H9 (cell line): ENCODE measurements at regions not wholly inside any gene's neighbourhood (a gene's known extent, or its start where the extent isn't known, plus 50 kb on each side); places are given as distances from the start of the nearest gene placed in this dataset.

Experiments
- DNase-seq: peaks from one replicate; pipeline ENCODE4 v3.0.0-alpha.2; 2017
- H2AFZ ChIP-seq: one replicate; pipeline ENCODE4 v1.6.1; 2013; ENCODE audit warnings: mild to moderate bottlenecking, low read length, control low read depth, moderate library complexity
- H2AK5ac ChIP-seq: 2 replicates; pipeline ENCODE4 v1.6.1; 2013; ENCODE audit warnings: low read length, control low read depth, mixed read lengths; ENCODE audit not compliant: insufficient read length
- H2BK120ac ChIP-seq: one replicate; pipeline ENCODE4 v1.6.1; 2013; ENCODE audit warnings: low read depth, mild to moderate bottlenecking, low read length, control low read depth, inconsistent platforms; ENCODE audit not compliant: poor library complexity, severe bottlenecking
- H2BK12ac ChIP-seq: 2 replicates; pipeline ENCODE4 v1.6.1; 2013; ENCODE audit warnings: low read length, control low read depth, mixed read lengths, low read depth; ENCODE audit not compliant: insufficient read length
- H2BK15ac ChIP-seq: 2 replicates; pipeline ENCODE4 v1.6.1; 2013; ENCODE audit warnings: low read depth, low read length, control low read depth
- H2BK20ac ChIP-seq: one replicate; pipeline ENCODE4 v1.6.1; 2013; ENCODE audit warnings: low read depth, mild to moderate bottlenecking, low read length, control low read depth, inconsistent platforms; ENCODE audit not compliant: poor library complexity, severe bottlenecking
- H2BK5ac ChIP-seq: 2 replicates; pipeline ENCODE4 v1.6.1; 2013; ENCODE audit warnings: low read length, control low read depth, mixed read lengths; ENCODE audit not compliant: insufficient read length
- H3K14ac ChIP-seq: 2 replicates; pipeline ENCODE4 v1.6.1; 2013; ENCODE audit warnings: low read length, control low read depth; ENCODE audit not compliant: insufficient read depth
- H3K18ac ChIP-seq: 2 replicates; pipeline ENCODE4 v1.6.1; 2013; ENCODE audit warnings: low read depth, mild to moderate bottlenecking, mixed read lengths, low read length, control low read depth; ENCODE audit not compliant: insufficient read length
- H3K23ac ChIP-seq: 2 replicates; pipeline ENCODE4 v1.6.1; 2013; ENCODE audit warnings: low read length, control low read depth, mixed read lengths, low read depth; ENCODE audit not compliant: insufficient read length
- H3K23me2 ChIP-seq: 2 replicates; pipeline ENCODE4 v1.6.1; 2013; ENCODE audit warnings: low read depth, mild to moderate bottlenecking, mixed read lengths, low read length, control low read depth; ENCODE audit not compliant: insufficient read length, poor library complexity, severe bottlenecking
- H3K27ac ChIP-seq: 2 replicates; pipeline ENCODE4 v1.5.1; 2013; ENCODE audit warnings: low read length, control low read depth, mixed read lengths, low read depth; ENCODE audit not compliant: insufficient read length
- H3K27me3 ChIP-seq: 2 replicates; pipeline ENCODE4 v1.6.1; 2013; ENCODE audit warnings: low read length, control low read depth, inconsistent platforms; ENCODE audit not compliant: insufficient read depth
- H3K4ac ChIP-seq: 2 replicates; pipeline ENCODE4 v1.6.1; 2013; ENCODE audit warnings: low read depth, mild to moderate bottlenecking, control low read depth, inconsistent platforms, low read length, moderate library complexity
- H3K4me1 ChIP-seq: 2 replicates; pipeline ENCODE4 v1.6.1; 2013; ENCODE audit warnings: low read length, control low read depth, inconsistent platforms; ENCODE audit not compliant: insufficient read depth
- H3K4me2 ChIP-seq: 2 replicates; pipeline ENCODE4 v1.6.1; 2013; ENCODE audit warnings: low read length, control low read depth, mixed read lengths; ENCODE audit not compliant: insufficient read length, insufficient read depth
- H3K56ac ChIP-seq: 2 replicates; pipeline ENCODE4 v1.6.1; 2013; ENCODE audit warnings: low read depth, mild to moderate bottlenecking, mixed read lengths, low read length, control low read depth; ENCODE audit not compliant: insufficient read length
- H3K79me1 ChIP-seq: 2 replicates; pipeline ENCODE4 v1.6.1; 2013; ENCODE audit warnings: low read depth, mild to moderate bottlenecking, moderate library complexity, low read length, control low read depth, inconsistent platforms; ENCODE audit not compliant: insufficient read depth, poor library complexity, severe bottlenecking
- H3K79me2 ChIP-seq: 2 replicates; pipeline ENCODE4 v1.6.1; 2013; ENCODE audit warnings: low read length, control low read depth, inconsistent platforms; ENCODE audit not compliant: insufficient read depth
- H3K9ac ChIP-seq: 2 replicates; pipeline ENCODE4 v1.6.1; 2013; ENCODE audit warnings: low read length, control low read depth, mixed read lengths; ENCODE audit not compliant: insufficient read length; ENCODE audit errors: extremely low read depth
- H3K9me3 ChIP-seq: one replicate; pipeline ENCODE4 v1.6.1; 2013; ENCODE audit warnings: low read depth, low read length, inconsistent platforms; ENCODE audit not compliant: control insufficient read depth
- H3T11ph ChIP-seq: one replicate; pipeline ENCODE4 v1.6.1; 2013; ENCODE audit warnings: mild to moderate bottlenecking, low read length, control low read depth, inconsistent platforms
- H4K20me1 ChIP-seq: one replicate; pipeline ENCODE4 v1.6.1; 2013; ENCODE audit not compliant: control insufficient read depth, insufficient read length, insufficient read depth
- H4K5ac ChIP-seq: 2 replicates; pipeline ENCODE4 v1.6.1; 2013; ENCODE audit warnings: low read depth, mild to moderate bottlenecking, mixed read lengths, low read length, control low read depth; ENCODE audit not compliant: insufficient read length
- H4K8ac ChIP-seq: replicated peaks from 2 replicates; pipeline ENCODE4 v1.6.1; 2013; ENCODE audit warnings: low read length, control low read depth, mixed read lengths, low read depth; ENCODE audit not compliant: insufficient read length
- H4K91ac ChIP-seq: 2 replicates; pipeline ENCODE4 v1.6.1; 2013; ENCODE audit warnings: low read depth, mild to moderate bottlenecking, moderate library complexity, mixed read lengths, low read length, control low read depth; ENCODE audit not compliant: insufficient read length
- H3K27ac Mint-ChIP-seq, 3 experiments: 2 replicates in 2 of 3; 3 replicates in 1 of 3; pipeline ENCODE4 v1.8.0; 2020 to 2021; ENCODE audit warnings: mixed read lengths in 3 of 3, mild to moderate bottlenecking in 1 of 3, moderate library complexity in 1 of 3
- H3K27me3 Mint-ChIP-seq: 2 replicates; pipeline ENCODE4 v1.8.0; 2021; ENCODE audit warnings: low read depth, mild to moderate bottlenecking, moderate library complexity, mixed read lengths
- H3K36me3 Mint-ChIP-seq, 3 experiments: 2 replicates in 2 of 3; 3 replicates in 1 of 3; pipeline ENCODE4 v1.8.0; 2020 to 2021; ENCODE audit warnings: low read depth in 3 of 3, mixed read lengths in 3 of 3; ENCODE audit not compliant: insufficient read depth in 1 of 3
- H3K4me1 Mint-ChIP-seq, 2 experiments: 2 replicates each; pipeline ENCODE4 v1.8.0; 2020; ENCODE audit warnings: mixed read lengths in 2 of 2
- H3K4me3 Mint-ChIP-seq, 2 experiments: 2 replicates in 1 of 2; 3 replicates in 1 of 2; pipeline ENCODE4 v1.8.0; 2020 to 2021; ENCODE audit warnings: mild to moderate bottlenecking in 2 of 2, mixed read lengths in 2 of 2, moderate library complexity in 1 of 2
- H3K9me3 Mint-ChIP-seq, 2 experiments: 2 replicates in 1 of 2; 3 replicates in 1 of 2; pipeline ENCODE4 v1.8.0; 2020; ENCODE audit warnings: mild to moderate bottlenecking in 2 of 2, mixed read lengths in 2 of 2, moderate library complexity in 1 of 2
- CTCF ChIP-seq: fragments of 200-600 bp; sonication (generic); conservative IDR thresholded peaks from 3 replicates; pipeline ENCODE4 v1.8.0; 2021; ENCODE audit warnings: antibody characterized with exemption, mild to moderate bottlenecking
- WGBS: extraction: QIAGEN DNeasy Blood & Tissue Kit; methylation state at CpG from one replicate; pipeline ENCODE4 v1.1.7; 2013; ENCODE audit warnings: missing lambda C conversion rate, low lambda C conversion rate, mixed read lengths; ENCODE audit not compliant: insufficient read length; ENCODE audit errors: extremely low coverage; 5-methylcytosine and 5-hydroxymethylcytosine counted together

DNA sequence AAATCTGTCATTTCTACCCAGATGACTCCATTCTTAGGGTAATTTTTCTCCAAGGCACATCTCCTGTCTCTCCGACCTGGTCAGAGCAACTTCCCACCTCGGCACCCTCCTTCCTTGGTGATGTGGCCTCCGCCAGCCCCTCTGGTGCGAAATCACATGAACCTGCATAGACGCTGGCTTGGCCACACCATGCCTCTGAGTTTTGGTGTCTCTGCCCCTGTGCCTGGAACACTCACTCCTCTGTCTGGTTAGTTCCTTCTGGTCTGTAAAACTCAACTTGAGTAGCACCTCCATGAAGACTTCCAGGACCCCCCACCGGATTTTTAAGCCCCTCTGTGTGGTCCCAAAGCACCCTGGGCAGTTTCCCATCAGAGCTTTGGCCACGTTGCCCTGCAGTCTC, 83.2 kb upstream of the OTOS start:
- Histone ChIP-seq H2AK5ac (no peak overlapping the region), H4K5ac (no peak overlapping the region), H3K4me2 (no peak overlapping the region), H3K18ac (no peak overlapping the region), H2BK5ac (no peak overlapping the region), H3K9me3 (no peaks in the 10 kb centered on the region), H3K23ac (no peak overlapping the region), H3K27ac (no peak overlapping the region), H3K56ac (no peak overlapping the region), H2BK15ac (no peak overlapping the region), H4K20me1 (no peaks in the 10 kb centered on the region), H3K79me1 (no peaks in the 10 kb centered on the region), H3T11ph (no peak overlapping the region), H2AFZ (no peak overlapping the region), H3K4ac (no peak overlapping the region), H2BK12ac (no peak overlapping the region), H3K14ac (no peak overlapping the region), H2BK120ac (no peak overlapping the region), H3K79me2 (no peaks in the 10 kb centered on the region), H2BK20ac (no peak overlapping the region), H3K27me3 (no peaks in the 10 kb centered on the region), H3K4me1 (no peaks in the 10 kb centered on the region), H3K9ac (no peak overlapping the region), H4K91ac (no peak overlapping the region), H3K23me2 (no peaks in the 10 kb centered on the region), H4K8ac (no peak overlapping the region)
- no peak overlapping the region for H3K4me3 Mint-ChIP-seq
- no peak for TF ChIP-seq CTCF
- H3K4me1 Mint-ChIP-seq, result no peaks in the 10 kb centered on the region
- WGBS, result no CpG with 5 or more reads among the region's 7 CpGs
- peaks cover 16 to 17% of the 10 kb centered on the region in 2 experiments for H3K9me3 Mint-ChIP-seq
- H3K27ac Mint-ChIP-seq, result no peak overlapping the region
- H3K36me3 Mint-ChIP-seq, result peaks cover 0 to 3% (median 2%) of the 10 kb centered on the region in 3 experiments; a peak in 2 of 7 replicates
- no peak for DNase-seq
- H3K27me3 Mint-ChIP-seq, result peaks cover 36% of the 10 kb centered on the region
